ENCODE measurements at regions not wholly inside any gene's neighbourhood (a gene's known extent, or its start where the extent isn't known, plus 50 kb on each side); places are given as distances from the start of the nearest gene placed in this dataset.

GRCh38 chr12:75888874-75889613 lies 142.5 kb downstream of the PHLDA1 start:
- Histone ChIP-seq H3K36me3 (ENCODE audit: insufficient read depth, low read length) (no peaks in the 10 kb centered on the region), H3K27ac (ENCODE audit: low read length) (peak overlapping the region; percentile 89), H3K27me3 (ENCODE audit: insufficient read depth, low read depth, low read length) (no peaks in the 10 kb centered on the region), H2AFZ (ENCODE audit: low read depth, low read length) (peak overlapping the region; percentile 48), H3K9me3 (ENCODE audit: low read length) (no peaks in the 10 kb centered on the region), H3K4me2 (ENCODE audit: low read length) (peak overlapping the region; percentile 20), H4K20me1 (ENCODE audit: insufficient read depth) (no peaks in the 10 kb centered on the region), H3K9me2 (ENCODE audit: insufficient read depth, low read length) (no peaks in the 10 kb centered on the region), H3F3A (ENCODE audit: insufficient read depth, low read length, poor library complexity, severe bottlenecking) (no peaks in the 10 kb centered on the region), H3K79me2 (replicated peaks; ENCODE audit: insufficient read depth, low read length) (no peaks in the 10 kb centered on the region), H3K4me3 (ENCODE audit: low read length) (peak overlapping the region; percentile 28), H3K9ac (ENCODE audit: low read length) (peak overlapping the region; percentile 58)
- peak; percentile 33 for TF ChIP-seq RAD21 (conservative IDR thresholded peaks at IDR 0.05)
- peak; percentile 84 for TF ChIP-seq REST (IDR thresholded peaks at IDR 0.05; ENCODE audit: borderline replicate concordance)
- TF ChIP-seq SMC3 (conservative IDR thresholded peaks at IDR 0.05; ENCODE audit: poor library complexity): peak; percentile 31
- peak; percentile 57 for TF ChIP-seq POLR2AphosphoS5 (IDR thresholded peaks at IDR 0.05)
- TF ChIP-seq CTCF (IDR thresholded peaks at IDR 0.05; ENCODE audit: poor library complexity, severe bottlenecking): no peak

GRCh38 chr12:75888399-75888798 lies 143.2 kb downstream of the PHLDA1 start:
- Histone ChIP-seq H3F3A (ENCODE audit: insufficient read depth, low read length, poor library complexity, severe bottlenecking) (no peaks in the 10 kb centered on the region), H2AFZ (ENCODE audit: low read depth, low read length) (no peak overlapping the region), H3K4me2 (ENCODE audit: low read length) (no peak overlapping the region), H3K9ac (ENCODE audit: low read length) (peak overlapping the region; percentile 58), H3K36me3 (ENCODE audit: insufficient read depth, low read length) (no peaks in the 10 kb centered on the region), H4K20me1 (ENCODE audit: insufficient read depth) (no peaks in the 10 kb centered on the region), H3K4me3 (ENCODE audit: low read length) (no peak overlapping the region), H3K27ac (ENCODE audit: low read length) (peak overlapping the region; percentile 89), H3K79me2 (replicated peaks; ENCODE audit: insufficient read depth, low read length) (no peaks in the 10 kb centered on the region), H3K9me3 (ENCODE audit: low read length) (no peaks in the 10 kb centered on the region), H3K9me2 (ENCODE audit: insufficient read depth, low read length) (no peaks in the 10 kb centered on the region), H3K27me3 (ENCODE audit: insufficient read depth, low read depth, low read length) (no peaks in the 10 kb centered on the region)
- TF ChIP-seq CTCF (IDR thresholded peaks at IDR 0.05; ENCODE audit: poor library complexity, severe bottlenecking): no peak

Measured in neural cell (in vitro differentiated cells).